Ishikawa (cell line): ENCODE measurements at regions not wholly inside any gene's neighbourhood (a gene's known extent, or its start where the extent isn't known, plus 50 kb on each side); places are given as distances from the start of the nearest gene placed in this dataset.

ENCODE experiments used
- CEBPB ChIP-seq: IDR thresholded peaks from 2 replicates; pipeline ENCODE4 v1.6.1; 2012
- CREB1 ChIP-seq: IDR thresholded peaks from 2 replicates; pipeline ENCODE4 v1.6.1; 2012; ENCODE audit warnings: low read depth
- EGR1 ChIP-seq: IDR thresholded peaks from 2 replicates; pipeline ENCODE4 v1.6.1; 2012
- EP300 ChIP-seq: IDR thresholded peaks from 2 replicates; pipeline ENCODE4 v1.6.1; 2012; ENCODE audit warnings: borderline replicate concordance
- MAX ChIP-seq: IDR thresholded peaks from 2 replicates; pipeline ENCODE4 v1.6.1; 2012
- NFIC ChIP-seq: IDR thresholded peaks from 2 replicates; pipeline ENCODE4 v1.6.1; 2012
- RAD21 ChIP-seq: IDR thresholded peaks from 2 replicates; pipeline ENCODE4 v1.6.1; 2012; ENCODE audit warnings: low read depth
- REST ChIP-seq: IDR thresholded peaks from 2 replicates; pipeline ENCODE4 v1.6.1; 2012; ENCODE audit warnings: low read depth, mild to moderate bottlenecking
- TAF1 ChIP-seq: IDR thresholded peaks from 2 replicates; pipeline ENCODE4 v1.6.1; 2012; ENCODE audit warnings: low read depth, mild to moderate bottlenecking
- TEAD4 ChIP-seq: IDR thresholded peaks from 2 replicates; pipeline ENCODE4 v1.6.1; 2012
- USF1 ChIP-seq: IDR thresholded peaks from 2 replicates; pipeline ENCODE4 v1.6.1; 2012
- YY1 ChIP-seq: IDR thresholded peaks from 2 replicates; pipeline ENCODE4 v1.6.1; 2012; ENCODE audit warnings: low read depth
- ZBTB7A ChIP-seq: IDR thresholded peaks from 2 replicates; pipeline ENCODE4 v1.6.1; 2012; ENCODE audit warnings: low read depth

- no peak for TF ChIP-seq YY1
- no peak for TF ChIP-seq REST
- no peak for TF ChIP-seq CEBPB
- TF ChIP-seq RAD21: no peak
- TF ChIP-seq CREB1: no peak
- TF ChIP-seq NFIC: no peak
- TF ChIP-seq TAF1: no peak
- no peak for TF ChIP-seq USF1
- no peak for TF ChIP-seq MAX
- TF ChIP-seq EP300: no peak
- TF ChIP-seq TEAD4: no peak
- TF ChIP-seq ZBTB7A: no peak
- no peak for TF ChIP-seq EGR1
Observed at GRCh38 chr4:162347156-162347841, 183.5 kb upstream of the FSTL5 start.
